ENCODE measurements at regions not wholly inside any gene's neighbourhood (a gene's known extent, or its start where the extent isn't known, plus 50 kb on each side); places are given as distances from the start of the nearest gene placed in this dataset.

DNA sequence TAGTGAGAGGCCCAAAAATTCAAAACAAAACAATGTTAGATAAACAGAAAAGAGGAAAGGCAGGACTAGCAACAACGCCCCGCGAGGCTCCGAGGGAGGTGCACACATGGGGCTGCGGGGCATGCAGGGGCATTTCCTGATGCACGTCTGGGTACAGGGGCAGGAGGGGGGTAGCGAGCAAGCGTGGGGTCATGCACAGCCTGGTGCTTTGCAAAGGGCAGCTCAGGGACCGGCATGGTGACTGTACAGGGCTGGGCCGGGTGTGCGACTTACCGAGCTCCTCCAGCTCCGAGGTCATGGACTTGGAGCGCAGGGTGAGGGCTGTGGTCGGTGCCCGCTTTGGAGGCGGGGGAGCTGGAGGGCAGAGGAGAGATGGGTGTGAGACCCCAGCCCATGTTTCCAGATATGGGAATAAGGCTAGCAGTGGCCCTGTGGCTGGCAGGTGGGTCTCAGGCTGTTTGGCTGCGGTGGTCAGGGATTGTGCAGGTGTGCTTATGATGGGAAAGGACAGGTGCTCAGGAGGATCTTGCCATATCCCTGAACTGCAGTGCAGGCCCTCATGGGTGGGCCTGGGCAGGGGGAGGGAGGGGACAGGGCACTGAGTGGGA, 103.7 kb downstream of the CTTN start:
- DNase-seq: no peak

DNA sequence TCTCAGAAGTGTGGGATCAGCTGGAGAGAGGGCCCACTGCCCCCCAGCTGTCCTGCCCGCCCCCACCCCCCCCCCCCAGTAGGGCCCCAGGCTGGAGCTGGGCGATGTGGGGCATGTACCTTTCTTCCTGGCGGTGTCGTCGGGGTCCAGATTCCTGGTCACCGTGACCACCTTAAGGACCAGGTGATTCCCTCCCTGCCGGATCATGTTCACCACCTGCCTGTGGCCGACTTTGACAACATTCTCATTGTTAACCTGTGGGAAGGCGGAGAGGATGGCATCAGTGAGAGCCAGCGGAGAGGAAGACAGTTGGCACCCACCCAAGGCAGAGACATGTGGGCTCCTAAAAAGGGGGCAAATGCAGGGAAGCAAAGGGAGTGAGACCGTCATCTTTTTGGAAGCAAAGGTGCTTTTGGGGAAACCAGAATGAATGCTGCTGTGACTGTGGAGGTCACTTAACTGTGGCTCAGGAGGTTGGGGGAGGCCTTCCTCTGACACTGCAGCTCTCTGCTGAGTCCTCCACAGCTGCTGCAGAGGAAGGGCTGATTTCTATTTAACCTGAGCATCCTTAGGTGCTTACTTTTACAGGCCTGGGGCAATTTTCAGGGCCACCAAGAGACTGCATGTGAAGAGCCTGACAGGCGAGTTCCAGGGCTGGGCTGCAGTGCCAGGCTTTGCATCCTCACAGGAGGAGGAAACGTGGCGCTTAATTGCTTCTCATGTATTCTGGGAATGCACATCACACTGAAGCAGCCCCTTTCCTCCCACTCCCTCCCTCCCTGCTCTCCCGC, 104.5 kb downstream of the CTTN start:
- no peak for DNase-seq

DNA sequence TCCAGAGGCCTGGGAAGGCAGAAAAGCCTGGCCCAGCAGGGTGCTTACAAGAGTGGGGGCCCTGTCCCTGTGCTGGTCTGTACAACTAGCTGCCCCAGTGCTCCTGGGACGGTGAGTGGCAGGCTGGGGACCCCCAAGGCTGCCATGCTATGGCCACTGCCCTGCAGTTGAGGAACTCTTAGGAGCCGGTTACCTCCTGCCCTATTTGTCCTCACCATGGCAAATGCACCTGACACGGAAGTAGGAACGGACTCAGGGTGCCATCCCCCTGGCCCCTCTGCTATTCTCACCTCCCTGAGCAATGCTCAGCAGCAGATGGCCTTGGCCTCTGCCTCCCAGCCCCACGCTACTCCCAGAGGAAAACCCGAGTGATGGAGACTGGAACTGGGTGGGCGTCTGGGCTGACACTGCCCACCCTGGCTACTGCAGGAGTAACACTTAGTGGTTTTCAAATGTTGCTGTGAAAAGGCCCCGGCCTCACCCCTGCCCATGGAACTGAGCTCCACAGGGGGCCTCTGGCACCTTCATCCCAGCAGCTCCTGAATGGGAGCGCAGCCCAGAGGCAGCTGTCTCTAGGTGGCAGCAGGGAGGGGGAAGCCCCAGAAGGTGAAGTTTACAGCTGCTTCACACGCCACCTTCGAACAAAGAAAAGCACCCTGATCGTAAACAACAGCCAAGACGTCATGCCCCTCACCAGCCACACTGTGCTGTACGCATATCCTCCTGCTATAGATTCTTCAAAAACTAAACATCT, 105.3 kb downstream of the CTTN start:
- DNase-seq: no peak

DNA sequence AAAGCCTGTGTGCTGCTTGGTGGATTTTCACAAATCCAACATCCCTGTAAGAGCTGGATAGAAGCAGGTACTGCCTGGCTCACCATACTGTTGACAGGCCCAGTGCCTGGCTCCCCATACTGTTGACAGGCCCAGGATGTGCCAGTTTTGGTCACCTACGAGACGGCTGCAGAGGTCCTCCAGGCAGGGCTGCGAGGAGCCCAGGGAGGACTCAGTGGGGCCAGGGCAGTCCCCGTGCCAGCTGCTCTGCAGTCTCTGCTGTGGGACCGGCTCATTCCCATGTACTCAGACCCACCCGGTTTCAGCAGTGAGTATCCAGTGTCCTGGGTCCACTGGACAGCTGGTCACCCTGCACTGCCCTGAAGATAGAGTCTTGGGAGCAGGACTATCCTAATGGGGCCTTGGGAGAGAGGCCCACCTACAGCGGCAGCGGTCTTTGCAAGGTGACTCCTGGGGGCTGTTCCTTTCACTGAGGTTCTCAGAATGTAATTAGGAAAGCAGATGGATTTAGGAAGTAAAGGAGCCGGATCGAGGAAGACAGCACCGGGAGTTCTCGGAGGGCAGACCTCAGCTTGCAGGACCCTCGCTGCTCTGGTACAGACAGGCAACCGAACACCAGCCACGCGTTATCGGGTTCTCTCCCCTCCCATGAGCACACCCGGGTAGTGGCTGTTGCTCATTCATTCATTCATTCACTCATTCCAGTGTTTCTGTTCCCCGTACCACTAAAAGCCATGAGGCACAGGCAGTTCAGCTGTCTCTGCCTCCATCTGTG, 106.1 kb downstream of the CTTN start:
- no peak for DNase-seq

DNA sequence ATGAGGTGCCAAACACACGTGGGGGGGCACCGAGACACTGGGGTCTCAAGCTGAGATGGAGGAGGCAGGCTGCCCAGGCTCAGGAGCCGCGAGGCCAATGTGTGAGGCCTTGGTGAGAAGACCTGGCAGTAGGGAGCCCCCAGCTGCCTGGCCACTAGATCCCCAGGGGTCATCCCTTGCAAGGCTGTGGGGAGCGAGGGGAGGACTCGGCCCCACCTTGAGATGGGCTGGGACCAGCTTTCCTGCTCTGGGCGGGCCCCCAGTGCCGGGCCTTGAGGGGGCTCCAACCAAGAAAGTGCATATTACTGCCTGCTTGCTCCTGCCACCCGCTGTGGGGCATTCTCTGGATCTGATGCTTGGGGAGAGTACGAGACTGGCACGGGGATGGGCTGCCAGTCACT, 107.0 kb downstream of the CTTN start:
- no peak for DNase-seq

DNA sequence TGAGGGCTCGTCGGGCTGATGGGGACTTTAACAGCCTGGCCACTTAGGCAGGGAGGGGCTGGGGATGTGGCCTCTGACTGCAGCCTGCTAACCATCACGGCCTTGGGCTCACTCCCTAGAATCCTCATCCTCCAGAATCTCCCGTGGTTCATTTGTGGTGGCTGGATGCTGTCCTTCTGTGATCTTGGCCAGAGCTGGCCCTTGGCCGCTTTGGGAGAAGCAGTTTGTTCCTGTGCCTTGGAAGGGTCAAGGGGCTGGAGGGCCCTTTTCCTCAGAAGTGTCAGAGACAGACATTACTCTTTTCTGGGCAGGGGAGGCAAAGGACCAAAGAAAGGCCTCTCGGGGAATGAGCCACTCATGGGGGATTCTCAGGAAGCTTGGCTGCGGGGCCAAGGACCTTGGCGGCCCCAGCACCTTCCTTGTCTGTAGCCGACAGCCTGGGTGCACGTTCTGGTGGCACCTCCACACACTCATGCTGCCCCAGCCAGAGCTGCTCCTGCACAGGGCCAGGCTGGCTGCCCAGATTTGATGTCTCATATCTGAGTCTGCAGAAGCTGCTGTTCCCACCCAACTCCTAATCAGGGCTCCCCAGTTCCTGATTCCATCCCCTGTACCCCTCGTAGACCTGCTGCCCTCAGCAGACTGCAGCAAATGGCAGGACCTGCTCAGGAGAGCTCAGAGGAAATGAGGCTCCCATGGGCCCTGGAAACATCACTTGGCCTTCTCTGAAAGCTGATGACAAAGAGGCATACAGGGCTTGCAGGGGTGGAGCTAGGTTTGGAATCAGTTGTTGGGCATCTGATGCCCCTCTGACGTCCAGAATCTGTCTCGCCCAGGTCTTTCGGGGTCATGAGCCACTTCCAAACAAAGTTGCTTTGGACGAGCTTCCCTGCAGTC, 107.7 kb downstream of the CTTN start:
- no peak for DNase-seq

DNA sequence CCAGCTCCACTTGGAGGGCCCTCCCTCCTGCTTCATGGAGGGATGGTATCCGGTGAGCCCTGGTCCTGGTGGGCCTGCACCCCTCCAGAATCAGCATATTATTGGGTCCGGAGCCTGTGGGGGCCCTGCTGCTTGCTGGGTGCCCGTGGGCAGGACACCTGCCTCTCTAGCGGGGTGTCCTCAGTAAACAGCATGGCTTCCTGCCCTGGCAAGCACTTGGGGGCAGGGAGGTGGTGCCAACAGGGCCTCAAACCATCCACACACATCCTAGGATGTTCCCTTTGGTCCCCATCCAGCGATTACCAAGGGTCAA, 108.3 kb downstream of the CTTN start:
- DNase-seq: no peak

DNA sequence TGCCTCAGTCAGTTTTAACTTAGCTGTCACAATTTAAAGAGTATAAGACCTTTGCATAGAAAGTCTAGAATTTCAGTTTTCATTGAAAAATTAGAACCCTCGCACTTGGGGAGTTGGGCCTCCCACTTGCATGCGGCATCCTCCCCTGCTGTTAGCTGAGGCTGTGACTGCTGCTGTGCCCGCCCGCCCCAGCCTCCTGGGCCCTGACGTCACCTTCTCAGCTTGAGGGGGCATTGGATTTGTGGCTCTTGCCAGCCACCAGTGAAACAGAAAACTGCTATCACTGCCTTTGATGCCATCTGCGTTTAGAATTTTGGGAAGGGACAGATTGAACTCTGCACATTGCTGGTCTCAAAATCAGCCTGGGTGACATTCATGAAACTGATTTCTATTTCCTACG, 108.7 kb downstream of the CTTN start:
- no peak for DNase-seq

DNA sequence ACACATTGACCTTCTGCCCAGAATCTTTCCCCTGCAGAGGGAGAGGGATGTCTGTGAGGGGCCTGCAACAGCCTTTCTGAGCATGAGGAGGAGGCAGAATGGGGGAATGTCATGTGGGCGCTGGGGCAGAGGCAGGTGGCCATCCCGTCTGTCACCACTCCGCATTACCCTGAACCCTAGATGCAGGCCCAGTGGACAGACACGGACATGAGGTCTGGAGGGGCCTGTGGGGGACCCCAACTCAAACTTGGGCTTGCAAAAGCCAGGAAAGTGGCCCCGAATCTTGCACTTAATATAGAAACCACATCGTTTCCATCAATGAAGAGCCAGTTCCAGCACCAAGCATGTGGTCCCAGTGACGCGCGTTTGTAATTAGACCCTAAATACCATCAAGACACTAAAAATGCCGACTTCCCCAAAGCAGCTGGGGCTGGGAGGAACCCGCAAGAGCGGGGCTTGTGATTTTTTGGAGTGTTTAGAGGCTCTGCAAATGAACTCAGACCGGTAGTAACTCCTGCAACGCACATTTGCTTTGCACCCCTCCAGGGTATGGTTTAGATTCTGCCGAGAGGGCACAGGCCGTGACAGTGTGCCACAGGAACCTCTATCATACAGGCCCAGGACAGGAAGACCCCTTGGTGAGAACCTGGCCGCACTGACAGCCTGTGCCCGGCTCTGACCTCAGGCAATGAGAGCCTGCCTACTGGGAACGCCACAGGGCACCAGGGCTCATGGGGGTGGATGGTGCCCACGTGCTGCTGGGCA, 109.3 kb downstream of the CTTN start:
- DNase-seq: no peak

DNA sequence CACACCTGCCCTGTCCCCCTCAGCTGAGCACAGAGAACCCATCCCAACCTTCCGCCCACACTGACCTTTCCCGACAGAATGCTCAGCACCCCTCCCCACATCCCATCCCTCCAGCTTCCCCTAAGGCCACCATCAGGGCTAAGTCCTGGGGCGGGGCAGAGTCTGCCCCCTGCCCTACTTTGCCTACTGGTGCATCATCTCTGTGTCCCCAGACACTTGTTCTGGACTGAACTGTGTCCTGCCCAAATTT, 109.8 kb downstream of the CTTN start:
- DNase-seq: no peak

DNA sequence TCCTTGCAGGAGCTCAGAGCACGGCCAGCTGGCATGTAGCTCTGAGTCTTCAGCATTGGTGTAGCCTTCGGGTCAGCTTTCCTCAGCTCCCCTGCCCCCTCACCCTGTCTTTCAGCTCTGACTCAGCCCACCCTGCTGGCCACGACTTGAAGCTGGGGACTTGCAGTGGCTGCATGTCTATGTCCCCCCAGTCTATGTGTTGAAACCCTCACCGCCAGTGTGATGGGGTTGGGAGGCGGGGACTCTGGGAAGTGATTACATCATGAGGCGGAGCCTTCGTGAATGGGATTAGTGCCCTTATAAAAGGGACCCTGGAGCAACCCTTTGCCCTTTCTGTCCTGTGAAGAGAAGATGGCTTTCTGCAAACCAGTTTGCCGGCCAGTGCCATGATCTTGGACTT, 111.1 kb downstream of the CTTN start:
- DNase-seq: no peak

DNA sequence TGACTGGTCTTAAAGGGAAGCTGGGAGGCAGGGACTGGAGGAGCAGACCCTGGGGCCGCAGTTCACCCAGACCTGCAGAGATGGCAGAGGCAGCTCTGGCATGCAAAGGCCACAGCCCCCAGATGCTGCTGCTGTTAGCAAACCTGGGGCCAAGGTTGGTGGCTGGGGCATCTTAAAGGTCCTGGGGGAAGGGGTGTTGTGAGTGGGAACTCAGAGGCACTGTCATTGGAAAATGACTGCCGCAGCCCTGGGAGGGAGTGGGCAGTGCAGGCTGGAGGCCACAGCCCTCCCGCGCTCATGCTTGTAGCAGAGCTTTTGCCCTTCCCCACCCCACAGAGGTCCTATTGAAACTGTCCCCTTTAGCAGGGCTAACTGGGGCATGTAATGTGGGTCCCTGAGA, 111.8 kb downstream of the CTTN start:
- DNase-seq: no peak

DNA sequence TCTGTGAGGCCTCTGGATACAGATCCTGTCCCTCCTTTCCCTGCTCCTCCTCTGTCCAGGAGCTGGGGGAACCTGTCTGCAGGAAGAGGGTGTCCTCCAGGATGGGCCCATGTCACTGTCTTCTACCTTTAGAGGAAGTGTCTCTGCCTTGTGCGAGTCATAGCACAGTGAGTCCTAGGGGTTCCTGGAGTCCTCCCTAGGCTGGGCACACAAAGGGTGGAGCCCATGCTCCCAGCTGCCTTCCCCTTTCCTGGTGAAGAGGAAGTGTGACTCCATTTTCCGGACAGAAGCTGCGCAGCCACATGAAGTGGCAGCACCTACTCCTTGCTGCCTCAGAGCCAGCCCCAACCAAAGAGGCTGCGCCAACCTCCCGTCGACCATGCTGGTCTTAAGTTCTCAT, 112.2 kb downstream of the CTTN start:
- DNase-seq: no peak

DNA sequence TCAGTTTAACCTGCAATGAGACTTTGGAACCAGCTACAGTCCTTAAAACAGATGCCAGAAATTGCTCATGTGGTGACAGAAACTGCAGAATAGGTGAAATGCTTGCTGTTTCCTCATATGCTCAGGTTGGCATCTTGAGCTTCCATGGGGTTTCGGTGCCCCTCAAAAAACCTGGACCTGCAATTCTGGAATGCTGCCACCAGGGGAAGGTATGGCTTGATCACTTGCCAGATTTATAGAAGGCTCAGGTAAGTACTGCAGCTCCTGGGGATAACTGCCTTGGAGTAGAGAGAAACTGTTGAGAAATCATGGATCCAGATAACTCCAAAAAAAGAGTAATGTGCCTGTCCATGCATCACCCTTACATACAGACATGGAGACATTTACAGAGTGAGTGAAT, 113.0 kb downstream of the CTTN start:
- DNase-seq: no peak

DNA sequence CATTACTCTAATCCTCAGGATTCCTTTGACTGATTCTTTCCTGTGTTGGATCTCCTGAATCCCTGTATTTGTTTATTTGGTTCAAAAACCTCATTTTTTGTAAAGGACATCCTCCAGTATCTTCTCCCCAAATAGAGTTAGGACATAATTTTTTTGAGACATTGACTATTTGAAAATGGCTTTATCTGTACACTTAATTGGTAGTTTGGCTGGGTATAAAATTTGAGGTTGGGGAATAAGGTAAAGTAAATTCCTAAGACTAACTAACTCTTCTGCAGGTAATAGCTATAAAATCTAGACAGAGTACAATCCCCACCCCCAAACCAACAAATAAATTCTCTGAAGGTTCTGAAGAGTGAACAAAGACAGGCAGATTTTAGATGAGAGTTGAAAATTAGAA, 114.4 kb downstream of the CTTN start:
- no peak for DNase-seq

DNA sequence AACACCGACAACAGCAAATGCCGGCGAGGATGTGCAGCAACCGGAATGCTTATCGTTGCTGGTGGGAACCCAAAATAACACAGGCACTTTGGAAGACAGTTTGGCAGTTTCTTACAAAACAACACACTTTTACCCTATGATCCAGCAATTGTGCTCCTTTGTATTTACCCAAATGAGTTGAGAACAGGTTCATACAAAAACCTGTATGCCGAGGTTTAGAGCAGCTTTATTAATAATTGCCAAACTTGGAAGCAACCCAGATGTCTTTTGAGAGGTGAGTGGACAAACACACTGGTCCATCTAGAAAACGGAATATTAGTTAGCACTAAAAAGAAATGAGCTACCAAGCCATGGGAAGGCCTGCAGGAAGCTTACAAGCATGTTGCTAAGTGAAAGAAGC, 118.9 kb downstream of the CTTN start:
- no peak for DNase-seq

DNA sequence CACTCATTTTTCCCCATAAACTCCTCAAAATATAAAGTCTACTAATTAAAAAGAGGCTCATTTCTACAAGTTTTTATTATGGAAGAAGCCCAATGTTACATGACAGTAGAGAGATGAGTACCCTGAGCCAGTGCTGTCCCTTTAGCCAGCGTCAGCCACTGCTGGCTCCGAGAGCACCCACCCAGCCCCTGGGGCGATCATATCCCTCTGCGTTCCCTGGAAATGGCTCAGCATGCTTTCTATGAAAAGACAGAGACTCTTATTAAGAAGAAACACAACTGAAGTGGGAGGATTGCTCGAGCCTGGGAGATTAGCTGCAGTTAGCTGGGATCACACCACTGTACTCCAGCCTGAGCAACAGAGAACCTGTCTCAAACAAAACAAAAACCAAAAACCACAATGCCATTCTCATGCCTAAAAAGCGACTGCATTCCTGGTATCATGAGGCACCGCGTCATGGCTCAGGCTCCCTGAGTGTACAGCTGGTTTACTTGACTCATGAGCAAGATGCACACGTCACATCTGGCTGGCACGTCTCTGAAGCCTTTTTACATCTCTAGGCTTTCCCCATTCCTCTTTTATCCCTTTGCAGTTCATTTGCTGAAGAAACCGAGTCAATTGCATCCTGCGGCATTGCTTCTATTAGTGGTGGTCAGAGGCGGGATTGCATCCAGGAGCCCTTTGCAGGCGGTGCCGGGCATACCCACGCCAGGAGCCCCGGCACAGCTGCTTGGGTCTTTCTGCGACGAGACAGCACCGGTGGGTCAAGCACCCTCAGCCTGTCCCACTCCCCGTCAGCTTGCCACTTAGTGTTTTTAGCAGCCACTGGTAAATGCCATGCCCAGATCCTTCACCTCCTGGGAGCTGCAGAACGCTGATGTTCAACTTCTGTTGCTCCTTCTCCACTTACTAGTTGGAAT, 119.9 kb downstream of the CTTN start:
- DNase-seq: no peak

DNA sequence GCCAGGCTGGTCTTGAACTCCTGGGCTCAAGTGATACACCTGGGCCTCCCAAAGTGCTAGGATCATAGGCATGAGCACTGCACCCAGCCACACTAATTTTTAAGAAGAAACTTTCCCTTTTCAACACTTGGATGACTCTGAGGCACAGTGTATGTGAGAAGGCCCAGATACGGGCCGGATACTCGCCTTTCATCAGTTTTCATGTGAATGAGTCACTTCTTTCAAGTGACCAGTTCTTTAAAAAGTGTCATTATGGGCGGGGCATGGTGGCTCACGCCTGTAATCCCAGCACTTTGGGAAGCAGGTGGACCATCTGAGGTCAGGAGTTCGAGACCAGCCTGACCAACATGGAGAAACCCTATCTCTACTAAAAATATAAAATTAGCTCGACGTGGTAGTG, 120.8 kb downstream of the CTTN start:
- no peak for DNase-seq

DNA sequence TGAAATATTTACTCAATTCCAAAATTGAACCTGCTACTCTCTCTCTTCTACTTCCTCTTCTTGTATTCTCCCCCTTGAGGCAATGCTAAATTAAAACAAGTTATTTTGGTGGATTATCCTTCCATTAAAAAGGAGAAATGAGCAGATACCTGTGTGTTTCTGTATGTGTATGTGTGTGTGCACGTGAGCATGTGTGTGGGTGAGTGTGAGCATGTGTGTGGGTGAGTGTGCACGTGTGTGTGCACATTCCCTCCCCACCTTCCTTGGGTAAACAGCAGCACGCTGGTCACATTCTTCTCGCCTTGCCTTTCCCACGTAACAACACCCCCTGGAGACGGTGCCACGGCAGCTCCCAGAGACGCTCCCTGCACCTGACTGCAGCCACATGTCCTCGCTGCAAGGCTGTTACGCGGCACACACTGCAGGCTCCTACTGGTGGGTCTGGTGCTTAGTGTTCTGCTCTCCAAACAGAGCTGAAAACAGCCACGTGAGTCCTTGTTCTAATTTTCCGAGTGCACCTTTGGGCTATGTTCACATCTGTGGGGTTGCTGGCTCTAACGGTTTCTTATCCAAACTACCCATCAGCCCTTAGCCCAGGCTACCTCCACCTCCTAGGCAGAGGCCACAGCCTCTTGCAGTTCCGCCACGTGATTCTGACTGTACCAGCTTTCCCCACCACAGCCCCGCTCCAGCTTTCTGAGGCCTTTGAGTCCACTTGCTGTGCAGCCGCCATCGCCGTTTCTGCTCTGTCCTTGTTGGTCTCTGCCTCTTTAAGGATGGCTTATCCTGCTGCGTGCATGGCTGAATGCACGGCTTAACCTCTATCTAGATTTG, 123.4 kb downstream of the CTTN start:
- DNase-seq: no peak

DNA sequence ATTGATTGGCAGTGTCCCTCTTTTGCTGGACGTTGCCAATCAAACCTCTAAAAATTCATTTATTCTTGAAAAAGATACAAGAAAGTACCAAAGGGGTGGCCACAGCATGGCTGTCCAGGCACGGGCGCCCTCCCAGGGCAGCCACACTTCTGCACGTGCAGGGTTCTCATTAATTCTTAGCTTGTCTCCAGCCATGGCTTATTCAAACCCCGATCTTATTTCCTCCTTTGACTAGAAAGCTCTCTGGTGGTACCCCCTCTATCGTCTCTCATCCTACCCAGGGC, 123.9 kb downstream of the CTTN start:
- no peak for DNase-seq
